Glutamatergic neuron (in vitro differentiated cells): ENCODE measurements at regions not wholly inside any gene's neighbourhood (a gene's known extent, or its start where the extent isn't known, plus 50 kb on each side); places are given as distances from the start of the nearest gene placed in this dataset.

Experiments used
- DNase-seq: peaks from one replicate; pipeline ENCODE4 v3.0.0; 2022
- H3K27ac Mint-ChIP-seq: one replicate; pipeline ENCODE4 v1.8.0; 2020; ENCODE audit warnings: mild to moderate bottlenecking, mixed read lengths, inconsistent platforms; ENCODE audit not compliant: unreplicated experiment
- H3K27me3 Mint-ChIP-seq: one replicate; pipeline ENCODE4 v1.8.0; 2020; ENCODE audit warnings: mild to moderate bottlenecking, moderate library complexity, mixed read lengths, inconsistent platforms; ENCODE audit not compliant: unreplicated experiment
- H3K36me3 Mint-ChIP-seq: one replicate; pipeline ENCODE4 v1.8.0; 2020; ENCODE audit warnings: mild to moderate bottlenecking, mixed read lengths, inconsistent platforms; ENCODE audit not compliant: unreplicated experiment
- H3K4me1 Mint-ChIP-seq: one replicate; pipeline ENCODE4 v1.8.0; 2020; ENCODE audit warnings: mild to moderate bottlenecking, low read depth, mixed read lengths, inconsistent platforms; ENCODE audit not compliant: unreplicated experiment
- H3K4me3 Mint-ChIP-seq: one replicate; pipeline ENCODE4 v1.8.0; 2020; ENCODE audit warnings: mild to moderate bottlenecking, mixed read lengths, inconsistent platforms; ENCODE audit not compliant: unreplicated experiment
- H3K9me3 Mint-ChIP-seq: one replicate; pipeline ENCODE4 v1.8.0; 2020; ENCODE audit warnings: mild to moderate bottlenecking, moderate library complexity, mixed read lengths, inconsistent platforms; ENCODE audit not compliant: unreplicated experiment
- TF ChIP-seq, protein P1 (sequence below): fragments of 200-600 bp; sonication (generic); IDR thresholded peaks from one replicate; pipeline ENCODE4 v1.5.0; 2021; ENCODE audit not compliant: partially characterized antibody, unreplicated experiment

- TF ChIP-seq, protein P1, sequence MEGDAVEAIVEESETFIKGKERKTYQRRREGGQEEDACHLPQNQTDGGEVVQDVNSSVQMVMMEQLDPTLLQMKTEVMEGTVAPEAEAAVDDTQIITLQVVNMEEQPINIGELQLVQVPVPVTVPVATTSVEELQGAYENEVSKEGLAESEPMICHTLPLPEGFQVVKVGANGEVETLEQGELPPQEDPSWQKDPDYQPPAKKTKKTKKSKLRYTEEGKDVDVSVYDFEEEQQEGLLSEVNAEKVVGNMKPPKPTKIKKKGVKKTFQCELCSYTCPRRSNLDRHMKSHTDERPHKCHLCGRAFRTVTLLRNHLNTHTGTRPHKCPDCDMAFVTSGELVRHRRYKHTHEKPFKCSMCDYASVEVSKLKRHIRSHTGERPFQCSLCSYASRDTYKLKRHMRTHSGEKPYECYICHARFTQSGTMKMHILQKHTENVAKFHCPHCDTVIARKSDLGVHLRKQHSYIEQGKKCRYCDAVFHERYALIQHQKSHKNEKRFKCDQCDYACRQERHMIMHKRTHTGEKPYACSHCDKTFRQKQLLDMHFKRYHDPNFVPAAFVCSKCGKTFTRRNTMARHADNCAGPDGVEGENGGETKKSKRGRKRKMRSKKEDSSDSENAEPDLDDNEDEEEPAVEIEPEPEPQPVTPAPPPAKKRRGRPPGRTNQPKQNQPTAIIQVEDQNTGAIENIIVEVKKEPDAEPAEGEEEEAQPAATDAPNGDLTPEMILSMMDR = no peak
- Mint-ChIP-seq H3K27ac (no peak overlapping the region), H3K36me3 (no peaks in the 10 kb centered on the region), H3K4me3 (no peak overlapping the region), H3K27me3 (peaks cover 3% of the 10 kb centered on the region), H3K9me3 (no peaks in the 10 kb centered on the region), H3K4me1 (peaks cover 6% of the 10 kb centered on the region)
- no peak for DNase-seq
These were observed 367.1 kb upstream of the RIOK2 start for GRCh38 chr5:97550164-97550563.

GRCh38 chr5:97550818-97551217 lies 367.8 kb upstream of the RIOK2 start:
- no peak for DNase-seq
- no peak overlapping the region for H3K27ac Mint-ChIP-seq
- H3K4me3 Mint-ChIP-seq = no peak overlapping the region
- H3K4me1 Mint-ChIP-seq = peaks cover 6% of the 10 kb centered on the region
- TF ChIP-seq, protein P1 = no peak
- H3K36me3 Mint-ChIP-seq = no peaks in the 10 kb centered on the region
- H3K9me3 Mint-ChIP-seq = peaks cover 2% of the 10 kb centered on the region
- peaks cover 3% of the 10 kb centered on the region for H3K27me3 Mint-ChIP-seq

GRCh38 chr5:97553604-97554452 lies 370.8 kb upstream of the RIOK2 start:
- Mint-ChIP-seq H3K36me3 (no peaks in the 10 kb centered on the region), H3K27me3 (peaks cover 3% of the 10 kb centered on the region), H3K9me3 (peaks cover 2% of the 10 kb centered on the region), H3K4me3 (no peak overlapping the region), H3K4me1 (peaks cover 4% of the 10 kb centered on the region), H3K27ac (no peak overlapping the region)
- TF ChIP-seq, protein P1 = no peak
- DNase-seq = no peak

DNA sequence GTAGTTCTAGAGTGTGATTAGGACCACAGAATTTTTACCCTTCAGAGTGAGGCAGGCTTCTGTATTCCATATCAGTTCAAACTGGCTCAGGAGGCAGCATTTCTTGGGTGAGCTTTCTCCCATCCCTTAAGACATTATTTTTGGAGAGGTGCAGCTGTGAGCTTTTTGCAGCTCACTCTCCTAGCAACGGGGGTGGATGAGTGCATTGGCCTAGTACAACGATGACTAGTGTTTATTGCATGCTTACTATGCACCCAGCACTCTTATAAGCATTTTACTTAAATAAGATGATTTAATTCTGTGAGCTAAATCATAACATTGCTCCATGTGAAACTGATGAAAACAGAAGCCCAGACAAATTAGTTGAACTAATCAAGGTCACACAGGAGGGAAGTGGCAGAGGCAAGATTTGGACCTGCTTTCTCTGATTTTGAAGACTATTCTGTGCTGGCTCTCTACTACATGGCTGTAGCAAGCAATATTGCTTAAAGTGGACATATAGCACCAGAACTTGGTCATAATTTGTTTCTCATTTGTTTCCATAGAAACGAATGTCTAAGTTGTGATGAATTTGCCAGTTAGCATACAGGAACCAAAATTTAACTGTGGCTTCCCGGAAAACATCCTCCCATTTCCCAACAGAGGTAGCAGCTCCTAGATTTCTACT lies 372.1 kb upstream of the RIOK2 start:
- peaks cover 4% of the 10 kb centered on the region for H3K4me1 Mint-ChIP-seq
- no peak overlapping the region for H3K4me3 Mint-ChIP-seq
- TF ChIP-seq, protein P1 = no peak
- no peak for DNase-seq
- peaks cover 3% of the 10 kb centered on the region for H3K27me3 Mint-ChIP-seq
- H3K36me3 Mint-ChIP-seq = no peaks in the 10 kb centered on the region
- no peak overlapping the region for H3K27ac Mint-ChIP-seq
- peaks cover 2% of the 10 kb centered on the region for H3K9me3 Mint-ChIP-seq

DNA sequence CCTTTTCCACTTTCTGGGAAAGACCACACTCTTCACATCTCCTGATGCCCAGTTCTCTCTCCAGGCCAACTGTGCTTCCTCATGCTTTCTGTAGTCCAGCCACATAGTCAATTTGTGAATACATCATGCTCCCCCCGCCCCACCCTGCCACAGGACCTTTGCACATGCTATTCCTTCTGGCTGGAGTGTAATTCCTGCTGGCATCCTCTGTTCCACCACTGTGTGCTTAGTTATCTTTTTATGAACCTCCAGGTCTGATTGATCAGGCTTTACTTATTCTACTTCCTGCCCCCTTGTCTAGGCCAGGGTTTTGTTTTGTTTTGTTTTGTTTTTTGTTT lies 372.6 kb upstream of the RIOK2 start:
- no peaks in the 10 kb centered on the region for H3K36me3 Mint-ChIP-seq
- no peak for DNase-seq
- H3K4me3 Mint-ChIP-seq = no peak overlapping the region
- H3K27me3 Mint-ChIP-seq = peaks cover 3% of the 10 kb centered on the region
- TF ChIP-seq, protein P1 = no peak
- H3K4me1 Mint-ChIP-seq = peaks cover 4% of the 10 kb centered on the region
- no peak overlapping the region for H3K27ac Mint-ChIP-seq
- H3K9me3 Mint-ChIP-seq = peaks cover 2% of the 10 kb centered on the region
